K562 (cell line): ENCODE measurements at regions not wholly inside any gene's neighbourhood (a gene's known extent, or its start where the extent isn't known, plus 50 kb on each side); places are given as distances from the start of the nearest gene placed in this dataset.

Experiments used
- ATAC-seq: fragments of 200-7000 bp; cut with Tn5 transposase; 3 replicates; pipeline ENCODE4 v1.9.1; 2020; ENCODE audit warnings: moderate library complexity
- BruUV-seq: library from RNA; stranded (reverse); fragments of 400-500 nt; replicated peaks from 2 replicates; lab custom pipeline; 2021; lab: Mats Ljungman, UMichigan
- CTCF ChIA-PET: fragments of 300-600 bp; formaldehyde crosslinking; extraction: SDS; loops from one replicate; lab custom pipeline; 2021; ENCODE audit warnings: low intra/inter-chr PET ratio; lab: Yijun Ruan, JAX
- POLR2A ChIA-PET: fragments of 300-600, 350-650 bp; sonication (Branson Sonifier 250); formaldehyde crosslinking; extraction: SDS; loops from one replicate; lab custom pipeline; 2021; ENCODE audit warnings: antibody characterized with exemption, inconsistent platforms; lab: Yijun Ruan, JAX
- DNase-seq, 4 experiments: peaks; one replicate each; pipeline versions ENCODE4 v3.0.0 to v3.0.0-alpha.2; 2011 to 2018; ENCODE audit warnings: low spot score in 3 of 4, mixed read lengths in 3 of 4; ENCODE audit errors: extremely low read depth in 1 of 4
- FAIRE-seq: peaks from 2 replicates; lab custom pipeline; 2011; peaks lifted over from hg19 to GRCh38; lab: Jason Lieb, UNC
- H2AFZ ChIP-seq: 2 replicates; pipeline ENCODE4 v1.6.0; 2011; ENCODE audit warnings: low read depth, low read length, control low read depth, inconsistent platforms
- H3K27ac ChIP-seq: fragments of 200-600 bp; 3 replicates; pipeline ENCODE4 v1.8.0; 2011; ENCODE audit warnings: low read depth, mild to moderate bottlenecking, control low read depth, inconsistent platforms, low read length, moderate library complexity, mixed read lengths; ENCODE audit errors: extremely low read depth
- H3K27me3 ChIP-seq, 2 experiments: fragments of 300-600 bp in 1 of 2; 2 replicates in 1 of 2; 3 replicates in 1 of 2; pipeline versions ENCODE4 v1.6.0 to v1.8.0; 2011; ENCODE audit warnings: inconsistent platforms in 2 of 2, low read length in 2 of 2, mild to moderate bottlenecking in 1 of 2, mixed read lengths in 1 of 2, moderate library complexity in 1 of 2; ENCODE audit not compliant: control insufficient read depth in 2 of 2, insufficient read depth in 2 of 2
- H3K36me3 ChIP-seq: fragments of 300-600 bp; 3 replicates; pipeline ENCODE4 v1.8.0; 2011; ENCODE audit warnings: mild to moderate bottlenecking, low read length, inconsistent platforms; ENCODE audit not compliant: control insufficient read depth, insufficient read depth
- H3K4me1 ChIP-seq, 2 experiments: fragments of 200-600 bp in 1 of 2; replicated peaks in 1 of 2; 2 replicates in 1 of 2; 3 replicates in 1 of 2; pipeline versions ENCODE4 v1.5.1 to v1.8.0; 2011; ENCODE audit warnings: inconsistent platforms in 2 of 2, low read length in 2 of 2, mild to moderate bottlenecking in 1 of 2, mixed read lengths in 1 of 2, moderate library complexity in 1 of 2; ENCODE audit not compliant: control insufficient read depth in 2 of 2, insufficient read depth in 2 of 2
- H3K4me2 ChIP-seq: 2 replicates; pipeline ENCODE4 v1.6.1; 2011; ENCODE audit warnings: low read length, control low read depth, inconsistent platforms, mixed read lengths; ENCODE audit not compliant: insufficient read depth
- H3K4me3 ChIP-seq: fragments of 200-600 bp; sonication (generic), shearing (Covaris generic); 2 replicates; pipeline ENCODE4 v1.5.1; 2016; ENCODE audit warnings: control low read depth, inconsistent platforms
- H3K79me2 ChIP-seq: fragments of 200-600 bp; 3 replicates; pipeline ENCODE4 v1.8.0; 2011; ENCODE audit warnings: low read length, inconsistent platforms; ENCODE audit not compliant: control insufficient read depth, insufficient read depth
- H3K9ac ChIP-seq, 2 experiments: 2 replicates each; pipeline versions ENCODE4 v1.6.0 to v1.6.1; 2011; ENCODE audit warnings: low read depth in 2 of 2, low read length in 2 of 2, control low read depth in 1 of 2, inconsistent platforms in 1 of 2, mild to moderate bottlenecking in 1 of 2, mixed read lengths in 1 of 2; ENCODE audit not compliant: insufficient read depth in 1 of 2
- H3K9me1 ChIP-seq: one replicate; pipeline ENCODE4 v1.6.0; 2011; ENCODE audit warnings: inconsistent platforms, mild to moderate bottlenecking, low read length, moderate library complexity; ENCODE audit not compliant: control insufficient read depth, insufficient read depth
- H3K9me3 ChIP-seq: replicated peaks from 2 replicates; pipeline ENCODE4 v1.5.1; 2011; ENCODE audit warnings: low read depth, low read length, inconsistent platforms; ENCODE audit not compliant: control insufficient read depth, insufficient read depth
- H4K20me1 ChIP-seq: replicated peaks from 2 replicates; pipeline ENCODE4 v1.6.1; 2011; ENCODE audit warnings: low read length, inconsistent platforms, mixed read lengths; ENCODE audit not compliant: control insufficient read depth, insufficient read depth
- CLOCK ChIP-seq: fragments of 250-450 bp; sonication (Bioruptor Pico); IDR thresholded peaks from 2 replicates; pipeline ENCODE4 v1.4.0; 2020; ENCODE audit warnings: mild to moderate bottlenecking, moderate library complexity, borderline replicate concordance
- ELF4 ChIP-seq: fragments of 450-650 bp; formaldehyde crosslinking; IDR thresholded peaks from 2 replicates; pipeline ENCODE4 v1.4.0; 2022; ENCODE audit warnings: missing genetic modification characterization
- HMG20B ChIP-seq: fragments of 250-450 bp; sonication (Bioruptor Pico); IDR thresholded peaks from 2 replicates; pipeline ENCODE4 v1.5.0; 2021; ENCODE audit warnings: mild to moderate bottlenecking
- PCBP1 ChIP-seq: fragments of 200-400 bp; formaldehyde crosslinking; IDR thresholded peaks from 2 replicates; pipeline ENCODE4 v1.6.1; 2018; ENCODE audit warnings: mild to moderate bottlenecking, low read depth, low read length; ENCODE audit not compliant: poor library complexity, severe bottlenecking
- PCBP2 ChIP-seq: fragments of 200-400 bp; formaldehyde crosslinking; IDR thresholded peaks from 2 replicates; pipeline ENCODE4 v1.6.1; 2018; ENCODE audit warnings: low read length, low read depth, mild to moderate bottlenecking, moderate library complexity; ENCODE audit not compliant: poor library complexity, severe bottlenecking
- SLC30A9 ChIP-seq: fragments of 250-450 bp; sonication (Bioruptor Pico); IDR thresholded peaks from 2 replicates; pipeline ENCODE4 v1.8.0; 2022; ENCODE audit warnings: mild to moderate bottlenecking, moderate library complexity
- TBP ChIP-seq: optimal IDR thresholded peaks from 2 replicates; pipeline ENCODE3; 2011; ENCODE audit warnings: low read depth, low read length, improper control_type of control experiment
- THAP12 ChIP-seq: fragments of 250-450 bp; sonication (Bioruptor Pico); IDR thresholded peaks from 2 replicates; pipeline ENCODE4 v1.9.0; 2021; ENCODE audit warnings: mild to moderate bottlenecking, inconsistent platforms
- ZBTB1 ChIP-seq: sonication (generic); formaldehyde crosslinking; IDR thresholded peaks from 2 replicates; pipeline ENCODE4 v1.8.1; 2023; ENCODE audit warnings: missing genetic modification reagents, low read depth, mild to moderate bottlenecking, borderline replicate concordance
- ZFP30 ChIP-seq: fragments of 250-450 bp; sonication (Bioruptor Pico); IDR thresholded peaks from 2 replicates; pipeline ENCODE4 v1.8.0; 2022; ENCODE audit warnings: moderate library complexity, mild to moderate bottlenecking, inconsistent platforms, borderline replicate concordance
- ZNF583 ChIP-seq: fragments of 250-450 bp; sonication (Bioruptor Pico); IDR thresholded peaks from 2 replicates; pipeline ENCODE4 v1.4.0; 2020
- WGBS: fragments of 100-300 bp; shearing (Covaris generic); methylation state at CpG from one replicate; pipeline ENCODE4 v1.1.6; 2016; ENCODE audit warnings: low coverage, mixed read lengths; ENCODE audit not compliant: insufficient coverage; ENCODE audit errors: missing lambda C conversion rate; 5-methylcytosine and 5-hydroxymethylcytosine counted together
- in situ Hi-C: fragments of 300-500 bp; cut with MboI; formaldehyde crosslinking; loops from 4 replicates; pipeline ENCODE4 v1.15.0; 2018; ENCODE audit warnings: inconsistent platforms, mixed read lengths
- intact Hi-C: fragments of 100-400 bp; cut with micrococcal nuclease; formaldehyde crosslinking; loops from 2 replicates; pipeline ENCODE4 v1.14.2; 2022

- H3K9ac ChIP-seq: no peak overlapping the region
- in situ Hi-C loops (no loop called here), intact Hi-C loops (no loop called here)
- H3K4me3 ChIP-seq: no peak overlapping the region
- TF ChIP-seq CLOCK (no peak), HMG20B (no peak), TBP (no peak), ZBTB1 (no peak), PCBP2 (no peak), ELF4 (CRISPR knock-in tag) (no peak), ZNF583 (CRISPR knock-in tag) (no peak), THAP12 (no peak), SLC30A9 (CRISPR knock-in tag) (no peak), ZFP30 (CRISPR knock-in tag) (no peak), PCBP1 (no peak)
- no peak overlapping the region for H3K27ac ChIP-seq
- DNase-seq (no peak), FAIRE-seq (no peak), ATAC-seq (no peak)
- H3K36me3 ChIP-seq: no peaks in the 10 kb centered on the region
- no peaks in the 10 kb centered on the region for H3K9me3 ChIP-seq
- no peaks in the 10 kb centered on the region for H4K20me1 ChIP-seq
- WGBS: 8% methylated on average over 1 of the region's 1 CpG
- H3K27me3 ChIP-seq: no peaks in the 10 kb centered on the region
- ChIA-PET POLR2A (no interaction called here), CTCF (no interaction called here)
- H2AFZ ChIP-seq: no peak overlapping the region
- H3K9me1 ChIP-seq: no peaks in the 10 kb centered on the region
- H3K4me1 ChIP-seq: no peaks in the 10 kb centered on the region
- no peak overlapping the region for H3K4me2 ChIP-seq
- H3K79me2 ChIP-seq: no peaks in the 10 kb centered on the region
- BruUV-seq: no TSS peak
Measured at GRCh38 chr3:168338161-168338560, 242.4 kb upstream of the GOLIM4 start.
